NCI-H510A (cell line): ENCODE measurements at regions not wholly inside any gene's neighbourhood (a gene's known extent, or its start where the extent isn't known, plus 50 kb on each side); places are given as distances from the start of the nearest gene placed in this dataset.
"Not testable (repeated sequence)": the region's sequence is repeated elsewhere in the genome, so short reads cannot be mapped to it uniquely, and the experiment has no call there.

Source experiments
- DNase-seq: peaks from one replicate; lab custom pipeline; 2025; lab: John Stamatoyannopoulos, UW

- no peak for DNase-seq
These were observed 85.0 kb upstream of the AK4 start for GRCh38 chr1:65063025-65063424.

GRCh38 chr1:65064981-65065380, 83.0 kb upstream of the AK4 start:
- DNase-seq = no peak

- peak; percentile 48 for DNase-seq
These were observed 82.2 kb upstream of the AK4 start for GRCh38 chr1:65065524-65066418.

- DNase-seq = no peak
These were observed 81.6 kb upstream of the AK4 start for GRCh38 chr1:65066419-65066765.

GRCh38 chr1:65066766-65067490, 81.1 kb upstream of the AK4 start:
- DNase-seq = peak; percentile 84

- peak; percentile 68 for DNase-seq
These were observed 80.4 kb upstream of the AK4 start for GRCh38 chr1:65067491-65068201.

GRCh38 chr1:65068202-65069010, 79.6 kb upstream of the AK4 start:
- DNase-seq = no peak

- DNase-seq = no peak
These were observed 78.9 kb upstream of the AK4 start for GRCh38 chr1:65069011-65069565.

GRCh38 chr1:65072845-65073244, 75.2 kb upstream of the AK4 start:
- no peak for DNase-seq

- DNase-seq = peak; percentile 37
These were observed 72.7 kb upstream of the AK4 start for GRCh38 chr1:65075123-65075976.

- DNase-seq = no peak
These were observed 70.6 kb upstream of the AK4 start for GRCh38 chr1:65077369-65077768.

GRCh38 chr1:65079941-65080340, 68.1 kb upstream of the AK4 start:
- DNase-seq = no peak

GRCh38 chr1:65082346-65083040, 65.5 kb upstream of the AK4 start:
- DNase-seq = no peak

- no peak for DNase-seq
These were observed 64.6 kb upstream of the AK4 start for GRCh38 chr1:65083263-65083896.

- no peak for DNase-seq
These were observed 63.9 kb upstream of the AK4 start for GRCh38 chr1:65084066-65084465.

GRCh38 chr1:65087519-65087918, 60.5 kb upstream of the AK4 start:
- DNase-seq = not testable (repeated sequence)

- DNase-seq = no peak
These were observed 57.6 kb upstream of the AK4 start for GRCh38 chr1:65090406-65090805.

GRCh38 chr1:65092691-65093090, 55.3 kb upstream of the AK4 start:
- no peak for DNase-seq

GRCh38 chr1:65097076-65097475, 50.9 kb upstream of the AK4 start:
- no peak for DNase-seq
